ENCODE measurements at regions not wholly inside any gene's neighbourhood (a gene's known extent, or its start where the extent isn't known, plus 50 kb on each side); places are given as distances from the start of the nearest gene placed in this dataset.

DNA sequence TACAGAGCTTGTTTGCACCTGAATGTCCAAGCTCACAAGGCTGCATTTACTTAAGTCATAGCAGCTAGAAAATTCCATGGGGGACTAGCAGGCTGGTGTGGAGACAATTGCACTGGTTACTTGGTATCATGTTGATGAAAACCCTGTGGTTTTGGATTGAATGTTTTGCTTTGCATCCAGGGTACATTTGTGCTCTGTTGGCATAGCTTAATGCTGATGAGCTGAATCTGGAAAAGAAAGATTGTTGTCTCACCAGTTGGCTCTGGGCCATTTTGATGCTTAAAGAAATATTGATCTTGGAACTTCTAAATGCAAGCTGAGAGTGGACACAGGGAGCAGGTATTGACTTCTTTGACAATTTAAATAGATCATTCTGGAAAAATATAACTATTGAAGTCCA, 122.5 kb upstream of the MBL2 start:
- H3K9me3 ChIP-seq = no peaks in the 10 kb centered on the region
- DNase-seq = no peak

DNA sequence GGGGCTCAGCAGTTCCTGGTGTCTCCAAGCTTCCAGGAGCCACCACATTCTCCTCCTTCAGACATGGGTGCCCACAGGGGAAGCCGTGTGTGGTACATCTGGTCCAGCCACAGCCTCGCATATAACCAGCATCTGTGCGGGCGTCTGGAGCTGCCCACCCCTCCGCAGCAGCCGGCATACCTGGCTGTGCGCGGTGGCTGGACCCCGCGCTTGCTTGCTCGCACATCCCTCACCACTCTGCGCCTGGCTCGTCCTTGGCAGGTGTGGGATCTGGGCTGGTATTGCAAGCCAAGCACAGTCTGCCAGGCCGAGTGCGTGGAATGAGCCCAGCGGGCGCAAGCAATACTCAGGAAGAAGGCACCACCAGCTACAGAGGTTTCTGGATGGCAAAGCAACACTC, 117.7 kb upstream of the MBL2 start:
- DNase-seq (peak in 1 of 5 donors; percentile 38), ATAC-seq (no peak)
- no peaks in the 10 kb centered on the region for H3K4me1 ChIP-seq
- TF ChIP-seq, protein P1, sequence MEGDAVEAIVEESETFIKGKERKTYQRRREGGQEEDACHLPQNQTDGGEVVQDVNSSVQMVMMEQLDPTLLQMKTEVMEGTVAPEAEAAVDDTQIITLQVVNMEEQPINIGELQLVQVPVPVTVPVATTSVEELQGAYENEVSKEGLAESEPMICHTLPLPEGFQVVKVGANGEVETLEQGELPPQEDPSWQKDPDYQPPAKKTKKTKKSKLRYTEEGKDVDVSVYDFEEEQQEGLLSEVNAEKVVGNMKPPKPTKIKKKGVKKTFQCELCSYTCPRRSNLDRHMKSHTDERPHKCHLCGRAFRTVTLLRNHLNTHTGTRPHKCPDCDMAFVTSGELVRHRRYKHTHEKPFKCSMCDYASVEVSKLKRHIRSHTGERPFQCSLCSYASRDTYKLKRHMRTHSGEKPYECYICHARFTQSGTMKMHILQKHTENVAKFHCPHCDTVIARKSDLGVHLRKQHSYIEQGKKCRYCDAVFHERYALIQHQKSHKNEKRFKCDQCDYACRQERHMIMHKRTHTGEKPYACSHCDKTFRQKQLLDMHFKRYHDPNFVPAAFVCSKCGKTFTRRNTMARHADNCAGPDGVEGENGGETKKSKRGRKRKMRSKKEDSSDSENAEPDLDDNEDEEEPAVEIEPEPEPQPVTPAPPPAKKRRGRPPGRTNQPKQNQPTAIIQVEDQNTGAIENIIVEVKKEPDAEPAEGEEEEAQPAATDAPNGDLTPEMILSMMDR (IDR thresholded peaks at IDR 0.05) = no peak
- no peak for TF ChIP-seq POLR2A (IDR thresholded peaks at IDR 0.05)
- intact Hi-C loops (cut with DNase I) = no loop called here
- no peak overlapping the region for H3K4me3 ChIP-seq
- H3K27ac ChIP-seq = no peak overlapping the region
- H3K27me3 ChIP-seq = peaks cover 0 to 5% (median 0%) of the 10 kb centered on the region in 9 donors
- H3K36me3 ChIP-seq = no peaks in the 10 kb centered on the region
- WGBS, 4 donors = 94 to 96% (median 96%) methylated on average over 13 to 17 of the region's 17 CpGs
- H3K9me3 ChIP-seq = no peaks in the 10 kb centered on the region

More for the DNA sequence above, 122.5 kb upstream of the MBL2 start:
- ATAC-seq = no peak
- intact Hi-C loops (cut with DNase I) = no loop called here
- Histone ChIP-seq H3K27me3 (peaks cover 0 to 5% (median 0%) of the 10 kb centered on the region in 9 donors), H3K27ac (no peak overlapping the region), H3K36me3 (no peaks in the 10 kb centered on the region), H3K4me3 (no peak overlapping the region), H3K4me1 (no peaks in the 10 kb centered on the region)
- no peak for TF ChIP-seq POLR2A (IDR thresholded peaks at IDR 0.05)
- TF ChIP-seq, protein P1 (IDR thresholded peaks at IDR 0.05) = no peak

GRCh38 chr10:52889611-52890010, 117.0 kb upstream of the MBL2 start:
- H3K4me3 ChIP-seq = no peak overlapping the region
- ATAC-seq = no peak
- H3K27me3 ChIP-seq = peaks cover 0 to 5% (median 0%) of the 10 kb centered on the region in 9 donors
- DNase-seq = no peak
- 87 to 93% (median 91%) methylated on average over 10 to 12 of the region's 12 CpGs for WGBS, 4 donors
- no peaks in the 10 kb centered on the region for H3K4me1 ChIP-seq
- intact Hi-C loops (cut with DNase I) = loop anchor here in 1 of 10 donors (10.0 kb wide), 1 partner anchor 1505 kb away; no protein-coding TSS in a partner anchor
- no peaks in the 10 kb centered on the region for H3K36me3 ChIP-seq
- TF ChIP-seq, protein P1 (IDR thresholded peaks at IDR 0.05) = no peak
- TF ChIP-seq POLR2A (IDR thresholded peaks at IDR 0.05) = no peak
- no peak overlapping the region for H3K27ac ChIP-seq
- H3K9me3 ChIP-seq = no peaks in the 10 kb centered on the region

DNA sequence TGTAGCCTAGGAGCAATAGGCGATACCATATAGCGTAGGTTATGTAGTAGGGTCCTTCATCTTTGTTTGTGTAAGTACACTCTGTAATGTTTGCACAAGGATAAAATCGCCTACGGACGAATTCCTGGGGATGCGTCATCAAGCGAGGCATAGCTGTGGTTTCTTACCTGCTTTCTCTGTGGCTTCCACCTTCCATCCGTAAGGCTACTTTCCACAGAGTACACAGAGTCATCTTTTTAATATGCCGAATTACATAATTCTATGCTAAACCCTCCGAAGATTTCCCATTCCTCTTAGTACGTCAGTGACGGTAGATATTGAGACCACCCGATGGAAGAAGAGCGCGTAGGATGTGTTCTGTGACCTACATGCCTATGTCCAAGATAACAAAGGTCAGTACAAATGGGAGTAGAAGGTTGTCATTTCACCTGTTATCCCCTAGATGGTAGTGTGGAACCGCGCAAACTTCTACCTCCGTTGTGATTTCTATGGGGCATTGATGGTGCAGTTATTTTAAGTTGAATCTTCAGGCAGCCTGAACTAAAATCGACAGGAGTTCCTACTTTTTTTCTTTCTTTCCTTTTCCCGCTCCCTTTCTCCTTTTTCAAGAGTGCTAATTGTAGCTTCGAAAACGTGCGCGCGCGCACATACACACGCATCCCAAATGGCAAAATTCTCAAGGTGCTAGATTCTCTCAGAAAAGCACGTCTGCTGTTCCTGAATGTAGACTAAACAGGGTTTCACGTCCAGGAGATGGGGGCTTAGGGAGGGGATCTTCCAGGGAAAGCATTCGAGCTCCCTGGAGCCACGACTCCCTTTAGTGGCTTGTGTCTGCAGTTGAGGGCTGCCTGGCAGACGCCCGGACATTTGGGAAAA, 111.7 kb upstream of the MBL2 start:
- WGBS, 4 donors = 29 to 32% (median 31%) methylated on average over 33 of the region's 33 CpGs
- H3K4me3 ChIP-seq = no peak overlapping the region
- intact Hi-C loops (cut with DNase I) = loop anchor here in 1 of 10 donors (10.0 kb wide), 1 partner anchor 1511 kb away; no protein-coding TSS in a partner anchor
- peak in 1 of 5 donors; percentile 23 for DNase-seq
- no peaks in the 10 kb centered on the region for H3K36me3 ChIP-seq
- H3K9me3 ChIP-seq = no peaks in the 10 kb centered on the region
- H3K27me3 ChIP-seq = no peaks in the 10 kb centered on the region
- TF ChIP-seq POLR2A (IDR thresholded peaks at IDR 0.05) = no peak
- TF ChIP-seq, protein P1 (IDR thresholded peaks at IDR 0.05) = peak; percentile 46 to 77 (median 64)
- H3K27ac ChIP-seq = no peak overlapping the region
- peaks cover 0 to 7% (median 0%) of the 10 kb centered on the region in 12 donors for H3K4me1 ChIP-seq
- peak; percentile 75 to 89 (median 84) for ATAC-seq

Measured in heart left ventricle (tissue), 16 donors.